HG03039 (cell line): ENCODE measurements at regions not wholly inside any gene's neighbourhood (a gene's known extent, or its start where the extent isn't known, plus 50 kb on each side); places are given as distances from the start of the nearest gene placed in this dataset.

ENCODE experiments used
- ATAC-seq: cut with Tn5 transposase; IDR thresholded peaks from one replicate; pipeline ENCODE4 v1.9.1; 2021; ENCODE audit warnings: mild to moderate bottlenecking, moderate library complexity; ENCODE audit not compliant: unreplicated experiment

DNA sequence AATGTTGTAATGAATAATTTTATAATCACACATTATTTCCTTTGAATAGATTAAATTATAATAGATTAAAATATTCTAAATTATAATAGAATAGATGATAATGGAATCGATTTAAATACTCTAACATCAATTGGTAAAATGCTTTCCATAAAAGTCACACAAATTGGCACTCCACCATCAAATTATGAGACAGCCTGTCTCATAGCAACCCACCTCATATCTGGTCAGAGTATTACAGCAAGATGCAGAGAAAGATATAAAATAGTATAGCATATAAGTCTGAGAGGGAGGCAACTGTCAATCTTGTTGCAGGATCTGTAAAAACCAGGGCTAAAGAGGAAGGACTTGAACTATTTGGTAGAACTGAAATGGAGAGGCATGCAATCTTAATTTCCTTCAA lies 98.4 kb upstream of the NCKAP5 start:
- no peak for ATAC-seq

DNA sequence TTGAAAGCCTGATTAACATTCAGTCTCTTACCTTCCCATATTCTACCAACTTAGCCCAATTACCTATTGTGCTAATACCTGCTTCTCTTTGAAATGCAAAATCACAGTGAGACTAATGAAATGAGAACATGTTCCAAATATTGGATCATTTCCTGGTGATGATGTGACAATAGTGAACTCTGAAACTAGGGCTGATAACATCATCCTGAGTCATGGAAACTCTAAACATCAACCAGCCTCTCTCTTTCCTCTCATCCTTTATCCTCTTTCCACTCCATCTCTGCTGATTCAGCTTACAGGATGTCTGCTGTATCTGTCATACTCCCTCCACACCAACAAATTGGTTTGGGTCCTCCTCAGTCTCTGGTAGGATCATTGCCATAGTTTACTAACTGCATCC lies 98.8 kb upstream of the NCKAP5 start:
- ATAC-seq = no peak

DNA sequence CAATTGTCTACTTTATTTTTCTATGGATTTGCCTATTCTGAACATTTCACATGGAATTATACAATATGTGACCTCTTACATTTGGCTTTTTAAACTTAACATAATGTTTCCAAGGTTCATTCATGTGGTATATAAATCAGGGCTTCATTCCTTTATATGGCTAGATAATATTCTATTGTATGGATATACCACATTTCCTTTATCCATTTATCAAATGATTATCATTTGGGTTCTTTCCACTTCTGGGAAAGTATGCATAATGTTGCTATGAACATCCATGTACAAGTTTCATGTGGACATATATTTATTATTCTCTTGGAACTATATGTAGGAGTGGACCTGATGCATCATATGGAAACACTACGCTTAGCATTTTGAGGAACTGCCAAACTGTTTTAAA lies 99.7 kb upstream of the NCKAP5 start:
- ATAC-seq = no peak

DNA sequence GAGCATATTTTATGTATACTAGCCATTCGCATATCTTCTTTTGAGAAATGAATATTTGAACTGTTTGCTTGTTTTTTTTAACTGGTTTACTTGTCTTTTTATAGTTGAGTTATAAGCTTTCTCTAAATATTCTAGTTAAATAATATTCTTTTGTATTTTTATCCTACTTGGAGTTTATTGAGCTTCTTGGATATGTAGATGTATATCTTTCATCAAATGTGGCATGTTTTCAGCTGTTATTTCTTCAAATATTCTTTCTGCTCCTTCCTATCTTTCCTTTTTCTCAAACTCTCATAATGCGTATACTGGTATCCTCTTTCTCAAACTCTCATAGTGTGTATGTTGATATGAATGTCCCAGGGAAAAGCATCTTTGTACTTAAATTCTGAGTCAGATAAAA lies 100.3 kb upstream of the NCKAP5 start:
- ATAC-seq = no peak

DNA sequence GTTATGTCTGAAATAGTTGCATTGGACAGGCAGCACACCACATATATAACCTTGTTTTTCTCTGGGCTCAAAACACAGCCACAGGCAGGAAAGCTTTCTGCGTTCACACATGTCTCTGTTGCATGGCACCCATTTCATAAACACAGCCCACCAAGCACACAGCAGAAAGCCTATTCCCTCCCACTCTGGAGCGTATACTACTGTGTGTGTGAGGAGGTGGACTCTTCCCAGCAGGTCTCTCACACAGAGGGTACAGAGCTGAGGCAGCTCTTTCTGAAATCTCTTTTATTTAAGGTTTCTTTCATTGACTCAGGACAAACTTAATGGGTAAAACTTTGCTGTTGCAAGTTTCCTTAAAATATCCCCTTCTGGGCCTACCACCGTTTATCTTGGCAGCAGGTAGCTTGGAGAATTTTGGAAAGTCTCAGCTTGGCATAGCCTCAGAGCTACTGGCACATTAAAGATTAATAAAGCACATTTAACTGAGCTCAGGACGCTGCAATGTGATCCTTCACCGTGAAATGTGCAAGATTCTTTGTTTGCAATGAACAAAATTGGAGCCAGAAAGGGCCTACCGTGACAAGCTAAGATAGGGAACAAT lies 105.1 kb upstream of the NCKAP5 start:
- ATAC-seq = no peak

DNA sequence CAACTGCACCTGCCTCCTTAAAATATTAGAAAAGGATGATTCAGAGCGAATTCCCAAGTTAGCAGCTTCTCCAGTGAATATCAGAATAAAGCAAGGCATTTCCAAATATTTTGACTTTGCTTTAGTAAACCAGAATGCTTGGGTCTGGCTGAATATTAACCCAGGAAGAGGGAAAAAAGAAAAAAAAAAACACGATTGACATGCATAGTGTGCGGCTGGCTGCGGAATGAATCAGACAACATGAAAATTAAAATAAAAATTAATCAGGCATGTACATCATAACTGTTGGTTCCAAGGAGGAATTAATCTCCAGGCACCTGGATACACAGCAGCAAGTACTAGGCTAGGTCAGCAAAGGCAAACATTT lies 105.8 kb upstream of the NCKAP5 start:
- ATAC-seq = no peak

DNA sequence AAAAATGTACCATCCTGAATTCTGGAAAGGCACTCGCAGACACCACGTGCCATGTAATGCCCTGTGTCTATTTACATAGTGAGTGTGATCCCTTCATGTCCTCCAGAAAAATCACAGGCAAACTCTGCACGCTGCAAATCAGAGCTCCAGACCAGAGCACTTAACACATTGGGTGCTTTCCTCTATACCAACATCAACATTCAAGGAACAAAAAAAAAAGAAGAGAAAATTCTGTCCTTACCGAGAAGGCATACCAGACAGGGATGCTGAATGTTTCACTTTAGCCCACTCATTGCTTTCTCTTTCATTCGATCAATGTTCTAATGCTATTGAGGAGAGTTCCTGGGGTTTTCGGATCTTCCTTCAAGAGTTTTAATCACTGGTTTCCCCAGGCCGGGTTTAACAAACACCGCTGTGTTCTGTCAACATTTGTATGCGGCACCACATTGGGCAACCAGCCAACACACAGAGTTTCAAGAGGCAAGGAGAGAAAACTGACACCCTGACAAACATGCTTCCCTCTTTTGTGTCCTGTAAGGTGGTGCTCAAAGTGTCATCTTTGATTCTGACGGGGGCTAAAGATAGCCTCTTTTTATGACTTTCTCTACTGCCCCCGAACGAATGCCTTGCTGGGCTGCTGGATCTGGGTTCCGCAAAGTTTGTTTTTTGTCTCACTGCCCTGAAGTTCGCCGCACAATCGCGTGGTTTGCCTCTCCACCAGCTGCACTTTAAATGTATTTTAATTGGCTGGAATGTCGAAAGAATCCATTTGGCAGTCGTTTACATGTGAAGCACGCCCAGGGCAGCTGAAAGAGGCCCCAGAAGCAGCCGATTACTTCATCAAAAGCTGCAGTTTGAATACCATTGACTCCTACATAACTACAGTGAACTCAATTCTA lies 106.4 kb upstream of the NCKAP5 start:
- ATAC-seq = no peak

DNA sequence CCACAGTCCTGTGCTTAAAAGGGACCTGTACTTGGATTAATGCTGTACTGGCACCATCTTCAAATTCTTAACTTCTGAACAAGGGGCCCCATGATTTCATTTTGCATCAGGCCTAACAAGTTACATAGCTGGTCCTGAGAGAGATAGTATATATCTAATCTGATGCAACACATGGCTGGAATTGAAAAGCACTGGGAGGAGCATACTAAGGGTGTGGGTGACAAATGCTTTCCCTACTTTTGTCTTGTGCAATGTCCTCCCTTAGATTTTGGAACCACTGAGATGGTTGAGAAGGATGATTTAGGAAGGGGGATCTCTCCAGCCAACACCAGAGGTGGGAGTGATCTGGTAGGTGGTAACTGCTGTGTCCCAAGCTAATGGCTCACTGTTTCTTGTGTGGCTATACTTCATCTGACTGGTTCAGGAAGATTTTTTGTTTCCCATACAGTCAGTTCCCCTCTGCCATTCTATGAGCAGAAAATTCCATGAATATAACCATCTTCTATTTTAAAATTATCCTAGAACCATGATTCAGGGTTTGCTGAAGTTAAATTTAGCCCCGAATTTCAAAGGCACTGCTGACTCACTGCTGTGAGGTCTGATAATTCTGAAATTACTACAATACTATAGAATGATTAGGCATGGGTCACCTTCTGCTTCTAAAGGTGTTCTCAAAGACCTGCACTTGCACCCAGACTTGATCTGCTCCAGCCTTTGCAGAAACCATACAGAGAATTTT lies 108.3 kb upstream of the NCKAP5 start:
- ATAC-seq = no peak

DNA sequence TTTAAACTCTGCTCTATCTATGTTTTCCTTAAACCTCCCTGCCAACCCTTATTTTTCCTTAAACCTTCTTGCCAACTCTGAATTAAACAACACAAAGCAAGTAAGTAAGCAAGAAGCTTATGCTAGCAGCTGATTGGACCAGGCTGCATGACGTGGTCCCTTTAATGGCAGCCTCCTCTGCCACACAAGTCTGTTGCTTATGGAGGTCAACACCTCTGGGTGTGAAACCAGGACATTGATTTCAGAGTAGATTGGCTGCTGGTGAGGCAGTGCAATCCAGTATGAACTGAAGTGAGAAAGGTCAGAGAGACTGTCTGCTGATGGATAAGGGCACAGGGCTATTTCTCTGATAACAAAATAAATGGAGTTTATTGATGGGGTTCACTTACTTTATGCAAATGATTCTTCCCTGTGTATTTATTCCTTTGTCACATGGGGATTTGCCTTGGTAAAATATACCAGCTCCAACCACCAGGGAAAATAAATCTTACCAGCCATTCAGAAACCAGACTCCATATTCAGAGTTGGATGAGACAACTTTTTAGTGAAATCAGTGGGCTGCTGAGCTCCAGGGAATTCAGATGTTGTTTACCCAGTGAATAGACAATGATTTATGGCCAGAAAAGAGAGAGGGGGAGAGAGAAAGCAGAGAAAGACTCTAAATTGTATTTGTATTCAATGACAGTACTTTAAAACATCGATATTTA lies 112.2 kb upstream of the NCKAP5 start:
- no peak for ATAC-seq

DNA sequence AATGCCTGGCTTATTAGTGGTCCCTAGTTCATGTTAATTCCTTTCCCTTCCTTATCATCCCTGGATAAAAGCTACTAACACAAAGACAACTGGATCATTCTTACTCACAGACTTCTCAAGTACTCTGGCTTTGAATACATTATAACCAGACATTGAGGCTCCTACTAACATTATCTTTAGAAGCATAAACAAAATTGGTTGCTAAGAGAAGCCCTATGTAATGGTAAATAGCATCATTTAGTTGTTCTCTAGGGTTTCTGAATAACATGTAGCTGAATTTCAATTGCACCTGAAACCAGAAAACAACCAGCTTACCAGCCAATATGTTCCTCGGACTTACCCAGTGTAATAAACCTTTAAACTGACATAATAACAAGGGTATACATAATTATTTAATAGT lies 114.1 kb upstream of the NCKAP5 start:
- ATAC-seq = no peak

DNA sequence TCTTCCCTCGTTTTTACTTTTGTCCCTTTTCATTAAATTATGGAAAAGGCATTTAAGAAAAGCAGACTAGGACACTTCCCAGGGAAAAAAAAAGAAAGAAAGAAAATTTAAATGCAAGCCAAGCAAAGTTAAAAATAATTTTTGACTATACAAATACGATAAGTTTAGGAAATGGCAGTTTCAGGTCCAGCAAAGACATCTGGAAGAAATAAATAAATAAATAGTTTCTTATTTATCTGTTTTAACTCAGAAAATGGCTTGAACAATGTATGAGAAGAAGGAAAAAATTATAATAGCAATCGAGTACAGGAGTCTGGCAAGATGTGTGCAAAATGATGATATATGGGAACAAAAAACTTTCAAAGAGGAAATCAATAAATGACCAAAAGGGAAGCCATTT lies 114.6 kb upstream of the NCKAP5 start:
- ATAC-seq = no peak

DNA sequence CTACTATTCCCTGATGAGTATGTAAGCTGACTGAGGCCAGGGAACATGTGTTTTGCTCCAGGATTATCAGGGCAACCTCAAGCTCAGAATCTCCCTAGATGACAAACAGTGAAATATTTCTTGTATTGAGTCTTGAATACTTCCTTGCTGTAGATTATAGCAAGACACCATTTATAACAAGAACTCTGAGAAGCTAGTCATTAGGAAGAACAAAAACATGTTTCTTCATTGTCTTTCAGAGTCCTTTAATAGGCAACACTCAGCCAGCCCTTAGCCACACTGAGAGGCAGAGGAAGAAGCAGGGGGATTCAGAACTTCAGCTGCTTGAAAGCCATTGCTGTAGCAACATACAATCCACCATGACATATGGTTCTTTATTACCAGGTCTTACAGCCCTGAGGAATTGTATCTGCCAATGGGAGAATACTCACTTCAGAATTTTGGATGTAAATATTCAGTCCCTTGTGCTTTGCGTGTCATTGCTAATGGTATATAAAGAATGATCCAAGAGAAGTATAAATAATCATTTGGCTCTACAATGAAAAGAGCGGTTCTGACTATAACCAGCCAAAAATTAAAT lies 117.5 kb upstream of the NCKAP5 start:
- no peak for ATAC-seq

DNA sequence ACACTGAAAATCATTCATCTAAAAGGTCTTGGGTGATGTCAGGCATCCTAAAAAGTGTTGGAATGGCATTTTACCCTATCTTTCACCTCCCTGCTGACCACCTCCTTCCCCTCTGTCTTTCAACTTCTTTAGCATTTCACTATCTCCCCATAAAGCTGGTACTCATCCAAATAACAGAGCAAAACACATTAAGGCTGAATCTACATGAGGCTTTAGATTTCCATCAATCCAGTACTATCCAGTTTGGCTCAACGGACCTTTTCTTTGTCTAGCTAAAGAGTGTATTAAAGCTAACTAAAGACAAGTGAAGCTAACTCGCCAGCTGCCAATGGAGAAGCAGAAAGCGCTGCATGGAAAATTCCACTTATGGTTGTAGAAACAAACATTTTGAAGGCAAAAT lies 122.5 kb upstream of the NCKAP5 start:
- no peak for ATAC-seq

DNA sequence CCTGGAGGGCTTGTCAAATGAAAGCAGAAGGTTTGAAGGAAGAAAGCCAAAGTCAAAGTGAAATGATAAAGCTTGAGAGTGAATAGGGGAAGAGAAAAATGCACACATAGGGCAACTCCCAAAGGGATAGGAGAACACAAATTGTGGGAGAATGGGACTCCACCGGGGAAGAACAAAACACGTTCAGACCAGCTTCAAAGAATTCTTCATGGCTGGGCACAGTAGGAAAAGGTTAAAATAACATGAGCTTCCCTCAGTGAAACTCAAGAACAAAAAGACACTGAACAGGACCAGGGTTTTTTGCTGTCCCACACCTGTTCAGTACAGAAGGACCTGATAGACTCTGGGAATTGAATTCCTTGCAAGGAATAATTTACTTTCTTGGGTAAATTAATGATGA lies 123.1 kb upstream of the NCKAP5 start:
- no peak for ATAC-seq

DNA sequence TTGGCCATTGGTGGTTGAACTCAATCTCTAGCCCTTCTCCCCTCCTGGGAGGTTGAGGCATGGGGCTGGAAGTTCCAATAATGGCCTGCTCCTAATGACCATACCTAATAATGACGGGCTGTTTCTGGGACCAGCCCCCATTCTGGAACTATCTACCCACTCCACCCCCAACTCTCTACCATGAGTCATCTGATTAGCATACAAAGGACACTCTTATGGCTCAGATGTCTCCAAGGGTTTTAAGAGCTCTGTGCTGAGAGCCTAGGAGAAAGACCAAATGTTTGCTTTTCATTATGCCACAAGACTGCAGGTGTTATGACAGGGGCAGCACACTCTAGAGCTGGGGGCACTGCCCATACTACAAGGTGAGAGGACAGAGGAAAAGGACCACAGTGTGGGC lies 137.0 kb upstream of the NCKAP5 start:
- no peak for ATAC-seq

DNA sequence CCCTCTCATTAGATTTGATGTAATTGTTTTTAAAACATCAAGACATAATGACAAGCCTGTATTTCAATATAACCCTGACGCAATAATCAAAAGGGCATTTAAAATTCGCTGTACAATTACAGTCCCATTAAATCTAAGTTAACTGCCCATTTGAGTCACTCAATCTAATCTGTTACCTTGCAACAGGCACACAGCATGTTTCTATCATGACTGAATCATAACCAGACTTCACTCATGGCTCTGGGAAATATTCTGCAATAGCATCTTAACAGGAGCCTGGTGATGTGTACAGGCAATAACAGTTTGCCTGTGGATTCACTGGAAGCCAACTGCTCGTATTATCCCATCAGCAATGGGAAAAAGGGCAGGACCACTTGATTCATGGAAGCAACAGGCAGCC lies 142.3 kb upstream of the NCKAP5 start:
- ATAC-seq = no peak

DNA sequence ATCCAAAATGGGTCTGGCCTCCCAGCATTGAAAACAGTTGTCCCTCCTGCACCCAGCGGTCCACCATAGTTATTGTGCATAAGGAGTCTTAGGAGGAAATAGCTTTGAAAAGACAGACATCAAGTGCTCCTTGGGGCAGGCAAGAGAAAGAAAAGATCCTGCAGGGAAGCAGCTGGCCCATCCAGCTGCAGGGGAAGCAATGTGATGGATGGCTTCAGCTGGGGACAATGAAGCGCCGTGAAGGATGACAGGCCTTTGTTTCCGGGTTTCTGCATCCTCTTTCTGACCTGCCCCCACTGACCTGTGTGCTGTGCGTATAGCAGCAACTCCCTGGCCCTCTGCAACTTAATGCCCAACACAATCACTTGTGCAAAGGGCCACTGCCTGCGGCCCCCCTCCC lies 142.9 kb upstream of the NCKAP5 start:
- no peak for ATAC-seq

DNA sequence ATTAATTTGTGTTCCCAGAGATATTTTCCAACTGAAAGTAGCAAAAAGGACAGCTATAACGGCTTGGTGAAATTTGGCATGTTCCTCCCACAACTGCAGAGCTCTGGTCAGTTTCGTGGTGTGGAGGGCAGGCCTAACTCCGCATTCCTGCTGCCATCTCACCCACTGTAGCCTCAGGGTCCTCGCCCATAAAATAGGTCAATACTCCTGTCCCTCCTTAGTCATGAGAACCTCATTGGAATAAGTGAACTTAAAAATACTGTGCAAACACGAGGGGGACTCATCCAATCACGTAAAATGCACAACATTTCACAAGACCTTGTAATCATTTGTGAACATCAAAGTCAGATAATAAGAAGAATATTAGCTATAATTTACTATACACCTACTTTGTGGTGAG lies 143.5 kb upstream of the NCKAP5 start:
- ATAC-seq = no peak

DNA sequence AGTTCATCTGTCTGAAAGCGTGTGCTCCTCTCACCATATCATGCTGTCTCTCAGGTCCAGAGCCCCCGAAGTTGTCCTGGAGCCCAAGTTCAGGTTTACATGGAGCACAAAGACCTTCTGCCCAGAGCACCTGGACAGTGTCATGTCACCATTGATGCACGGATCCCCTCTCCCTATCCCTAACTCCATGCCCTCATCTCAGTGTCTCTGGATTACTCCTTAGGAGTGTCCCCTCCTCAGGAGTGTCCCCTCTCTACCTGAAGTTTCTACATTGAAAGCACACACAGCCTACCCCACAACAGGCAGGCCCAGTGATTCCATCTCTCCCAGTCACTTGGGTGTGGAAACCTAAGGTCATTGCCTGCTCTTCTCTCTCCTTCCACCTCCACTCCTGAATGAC lies 144.1 kb upstream of the NCKAP5 start:
- no peak for ATAC-seq

DNA sequence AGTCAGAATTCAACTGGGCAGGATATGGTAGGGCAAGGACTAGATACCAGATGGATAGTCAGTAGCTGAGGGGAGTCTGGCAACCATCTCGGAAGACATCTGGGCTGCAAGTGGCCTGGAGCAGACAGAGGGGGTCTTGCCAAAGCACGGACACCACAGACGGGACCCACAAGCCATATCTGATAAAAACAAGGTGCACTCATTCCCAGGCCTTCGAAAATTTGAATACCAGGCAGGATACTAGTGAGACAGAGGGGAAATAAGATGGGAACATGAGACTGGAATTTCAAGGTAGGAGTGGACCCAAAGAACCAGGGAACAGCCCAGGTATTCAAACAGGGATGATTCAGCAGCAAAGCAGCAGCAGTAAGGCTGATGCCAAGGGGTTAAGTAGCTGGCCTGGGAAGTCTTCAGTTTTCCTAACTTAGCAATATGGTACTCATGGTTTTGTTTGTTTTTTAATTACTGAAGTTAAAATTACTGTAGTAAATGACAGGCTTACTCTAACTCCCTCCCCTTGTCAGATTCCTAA lies 144.9 kb upstream of the NCKAP5 start:
- no peak for ATAC-seq

DNA sequence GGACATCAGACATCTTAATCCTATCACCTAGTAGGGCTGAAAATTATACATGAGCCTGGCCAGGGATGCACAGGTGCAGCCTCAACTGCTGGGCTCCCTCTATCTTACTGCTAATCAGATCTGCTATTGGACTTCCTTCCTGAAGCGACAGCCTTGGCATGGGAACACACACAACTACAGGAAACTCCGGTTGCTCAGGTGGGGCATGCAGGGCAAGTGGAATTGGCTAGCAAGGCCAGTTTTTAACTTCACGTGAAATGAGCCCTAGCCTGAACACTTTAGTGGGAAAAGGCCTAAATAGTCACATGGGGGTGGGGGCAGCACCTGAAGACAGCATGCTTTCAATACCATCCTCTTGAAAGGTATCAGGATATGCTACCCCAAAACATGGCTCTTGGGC lies 147.9 kb upstream of the NCKAP5 start:
- ATAC-seq = no peak
